ENCODE measurements at regions not wholly inside any gene's neighbourhood (a gene's known extent, or its start where the extent isn't known, plus 50 kb on each side); places are given as distances from the start of the nearest gene placed in this dataset.
A peak's percentile ranks its signal among the peaks of the same experiment; 100 is the strongest.

DNA sequence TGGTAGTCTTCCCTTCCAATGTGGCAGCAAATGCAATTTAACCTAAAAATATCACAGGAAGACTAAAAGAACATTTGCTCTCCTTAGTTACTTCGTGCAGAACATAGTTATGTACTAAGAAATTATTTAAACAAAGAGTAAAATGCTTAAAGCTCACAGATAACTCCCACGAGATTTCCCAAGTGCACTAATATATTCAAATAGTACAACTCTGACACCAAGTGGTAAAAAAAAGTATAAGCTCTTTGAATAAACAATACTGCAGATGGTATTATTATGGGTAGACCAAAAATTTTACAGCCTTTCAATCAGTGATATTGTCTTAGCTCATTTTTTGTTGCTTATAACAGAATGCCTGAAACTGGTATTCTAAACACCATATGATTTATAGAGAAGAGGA lies 52.8 kb upstream of the FILIP1 start:
- TF ChIP-seq, protein P1, sequence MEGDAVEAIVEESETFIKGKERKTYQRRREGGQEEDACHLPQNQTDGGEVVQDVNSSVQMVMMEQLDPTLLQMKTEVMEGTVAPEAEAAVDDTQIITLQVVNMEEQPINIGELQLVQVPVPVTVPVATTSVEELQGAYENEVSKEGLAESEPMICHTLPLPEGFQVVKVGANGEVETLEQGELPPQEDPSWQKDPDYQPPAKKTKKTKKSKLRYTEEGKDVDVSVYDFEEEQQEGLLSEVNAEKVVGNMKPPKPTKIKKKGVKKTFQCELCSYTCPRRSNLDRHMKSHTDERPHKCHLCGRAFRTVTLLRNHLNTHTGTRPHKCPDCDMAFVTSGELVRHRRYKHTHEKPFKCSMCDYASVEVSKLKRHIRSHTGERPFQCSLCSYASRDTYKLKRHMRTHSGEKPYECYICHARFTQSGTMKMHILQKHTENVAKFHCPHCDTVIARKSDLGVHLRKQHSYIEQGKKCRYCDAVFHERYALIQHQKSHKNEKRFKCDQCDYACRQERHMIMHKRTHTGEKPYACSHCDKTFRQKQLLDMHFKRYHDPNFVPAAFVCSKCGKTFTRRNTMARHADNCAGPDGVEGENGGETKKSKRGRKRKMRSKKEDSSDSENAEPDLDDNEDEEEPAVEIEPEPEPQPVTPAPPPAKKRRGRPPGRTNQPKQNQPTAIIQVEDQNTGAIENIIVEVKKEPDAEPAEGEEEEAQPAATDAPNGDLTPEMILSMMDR (IDR thresholded peaks at IDR 0.05) = peak in 1 of 2 donors; percentile 48
- no peaks in the 10 kb centered on the region for H3K9me3 ChIP-seq
- H3K4me1 ChIP-seq = no peaks in the 10 kb centered on the region
- H3K27ac ChIP-seq = no peak overlapping the region
- no peak overlapping the region for H3K4me3 ChIP-seq
- H3K27me3 ChIP-seq = no peaks in the 10 kb centered on the region
- DNase-seq (ENCODE audit: low spot score) = no peak
- H3K36me3 ChIP-seq = no peaks in the 10 kb centered on the region

DNA sequence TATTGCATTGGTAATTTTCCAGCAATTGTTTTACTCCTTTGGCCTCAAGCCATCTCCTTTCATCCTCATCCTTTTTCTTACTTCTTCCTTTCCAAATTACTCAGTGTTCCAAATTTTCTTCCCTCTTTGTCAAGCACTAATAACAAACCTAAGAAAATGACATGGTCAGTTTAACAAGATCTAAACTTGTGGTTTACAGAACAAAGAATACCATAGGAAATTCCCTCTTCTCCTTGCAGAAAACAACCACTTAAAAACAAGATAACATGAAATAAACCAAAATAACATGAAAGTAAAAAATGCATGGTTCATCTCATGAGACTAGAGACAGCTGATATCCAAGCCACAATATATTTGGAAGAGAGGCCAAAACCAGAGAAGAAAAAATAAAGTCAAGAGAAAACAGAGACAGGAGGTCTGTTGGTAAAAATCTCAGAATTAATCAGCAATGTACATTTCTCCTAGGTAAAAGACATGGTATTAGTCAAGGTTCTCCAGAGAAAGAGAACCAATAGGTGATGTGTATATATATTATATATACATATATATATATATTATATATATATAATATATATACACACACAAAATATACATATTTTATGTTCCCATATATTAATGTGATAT lies 51.0 kb upstream of the SENP6 start:
- Histone ChIP-seq H3K27me3 (no peaks in the 10 kb centered on the region), H3K36me3 (no peaks in the 10 kb centered on the region), H3K4me3 (no peak overlapping the region), H3K9me3 (no peaks in the 10 kb centered on the region), H3K27ac (no peak overlapping the region), H3K4me1 (no peaks in the 10 kb centered on the region)
- no peak for DNase-seq (ENCODE audit: low spot score)
- TF ChIP-seq, protein P1 (IDR thresholded peaks at IDR 0.05) = no peak

DNA sequence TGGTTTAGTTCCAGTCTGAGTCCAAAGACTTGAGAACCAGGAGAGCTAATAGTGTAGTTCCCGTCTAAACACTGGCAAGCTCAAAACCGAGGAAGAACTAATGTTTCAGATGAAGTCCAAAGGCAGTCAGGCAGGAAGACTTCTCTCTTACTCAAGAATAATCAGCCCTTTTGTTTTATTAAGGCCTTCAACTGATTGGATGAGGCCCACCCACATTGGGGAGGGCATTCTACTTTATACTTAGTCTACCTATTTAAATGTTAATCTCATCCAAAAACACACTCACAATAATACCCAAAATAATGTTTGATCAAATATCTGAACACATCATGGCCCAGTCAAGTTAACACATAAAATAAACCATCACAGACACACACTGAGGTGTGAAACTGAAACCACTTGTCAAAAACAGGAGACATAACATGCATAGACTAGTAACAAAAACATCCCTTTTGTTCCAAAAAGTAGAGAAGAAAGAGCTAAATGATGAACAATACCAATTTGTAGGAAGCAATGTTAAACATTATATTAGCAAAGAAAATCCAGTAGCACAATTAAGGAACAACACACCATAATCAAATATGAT lies 50.2 kb upstream of the SENP6 start:
- TF ChIP-seq, protein P1 (IDR thresholded peaks at IDR 0.05) = no peak
- no peak overlapping the region for H3K4me3 ChIP-seq
- H3K9me3 ChIP-seq = no peaks in the 10 kb centered on the region
- no peak overlapping the region for H3K27ac ChIP-seq
- no peak for DNase-seq (ENCODE audit: low spot score)
- no peaks in the 10 kb centered on the region for H3K4me1 ChIP-seq
- H3K36me3 ChIP-seq = no peaks in the 10 kb centered on the region
- no peaks in the 10 kb centered on the region for H3K27me3 ChIP-seq

Measured in right atrium auricular region (tissue), 2 donors.